ENCODE measurements at regions not wholly inside any gene's neighbourhood (a gene's known extent, or its start where the extent isn't known, plus 50 kb on each side); places are given as distances from the start of the nearest gene placed in this dataset.

- TF ChIP-seq CTCF (IDR thresholded peaks at IDR 0.05; ENCODE audit: insufficient read depth, low read depth, low read length) (no peak), EZH2 (IDR thresholded peaks at IDR 0.05; ENCODE audit: insufficient read depth, low read length) (no peak)
Observed at GRCh38 chr12:97160277-97160676, 253.2 kb downstream of the NEDD1 start.
